Activated CD4-positive, CD25-positive, alpha-beta regulatory T cell treated with anti-CD3 and anti-CD28 coated beads, Interleukin-2, amount 50 U/mL, for 24 hours (primary cell): ENCODE measurements at regions not wholly inside any gene's neighbourhood (a gene's known extent, or its start where the extent isn't known, plus 50 kb on each side); places are given as distances from the start of the nearest gene placed in this dataset.
"Not testable (repeated sequence)": the region's sequence is repeated elsewhere in the genome, so short reads cannot be mapped to it uniquely, and the experiment has no call there.

Source experiments
- ATAC-seq, 2 donors: fragments of 150-1000 bp; cut with Tn5 transposase; one replicate each; pipeline ENCODE4 v1.10.0; 2021; ENCODE audit warnings: mild to moderate bottlenecking in 1 of 2, moderate library complexity in 1 of 2

GRCh38 chr1:209157546-209158249 lies 425.8 kb upstream of the CAMK1G start:
- ATAC-seq: no peak

GRCh38 chr1:209158851-209159250 lies 424.7 kb upstream of the CAMK1G start:
- no peak for ATAC-seq

GRCh38 chr1:209160230-209160629 lies 423.3 kb upstream of the CAMK1G start:
- ATAC-seq: no peak

GRCh38 chr1:209162651-209163050 lies 420.9 kb upstream of the CAMK1G start:
- ATAC-seq: no peak

GRCh38 chr1:209168204-209168603 lies 415.3 kb upstream of the CAMK1G start:
- no peak for ATAC-seq

GRCh38 chr1:209171151-209171550 lies 412.4 kb upstream of the CAMK1G start:
- ATAC-seq: no peak

- no peak for ATAC-seq
These were observed 411.2 kb upstream of the CAMK1G start for GRCh38 chr1:209172286-209172685.

GRCh38 chr1:209172792-209173542 lies 410.5 kb upstream of the CAMK1G start:
- ATAC-seq: not testable (repeated sequence)

GRCh38 chr1:209173796-209174195 lies 409.7 kb upstream of the CAMK1G start:
- not testable (repeated sequence) for ATAC-seq

GRCh38 chr1:209176866-209177430 lies 406.6 kb upstream of the CAMK1G start:
- no peak for ATAC-seq

GRCh38 chr1:209183195-209183594 lies 400.3 kb upstream of the CAMK1G start:
- no peak for ATAC-seq

- no peak for ATAC-seq
These were observed 395.9 kb upstream of the CAMK1G start for GRCh38 chr1:209187589-209187988.

GRCh38 chr1:209190591-209191261 lies 392.8 kb upstream of the CAMK1G start:
- no peak for ATAC-seq

GRCh38 chr1:209191262-209191634 lies 392.3 kb upstream of the CAMK1G start:
- no peak for ATAC-seq

GRCh38 chr1:209196140-209196539 lies 387.4 kb upstream of the CAMK1G start:
- ATAC-seq: no peak

GRCh38 chr1:209198961-209199750 lies 384.4 kb upstream of the CAMK1G start:
- ATAC-seq: no peak

- no peak for ATAC-seq
These were observed 383.7 kb upstream of the CAMK1G start for GRCh38 chr1:209199822-209200221.

- not testable (repeated sequence) for ATAC-seq
These were observed 381.2 kb upstream of the CAMK1G start for GRCh38 chr1:209202321-209202720.

GRCh38 chr1:209202830-209203532 lies 380.5 kb upstream of the CAMK1G start:
- no peak for ATAC-seq

GRCh38 chr1:209203533-209203895 lies 380.0 kb upstream of the CAMK1G start:
- ATAC-seq: no peak

GRCh38 chr1:209205039-209205438 lies 378.5 kb upstream of the CAMK1G start:
- no peak for ATAC-seq

- ATAC-seq: no peak
These were observed 376.3 kb upstream of the CAMK1G start for GRCh38 chr1:209207126-209207700.
